Astrocyte (in vitro differentiated cells and primary cell): ENCODE measurements at regions not wholly inside any gene's neighbourhood (a gene's known extent, or its start where the extent isn't known, plus 50 kb on each side); places are given as distances from the start of the nearest gene placed in this dataset.

Experiments
- CTCF ChIP-seq: IDR thresholded peaks from 2 replicates; pipeline ENCODE4 v1.5.1; 2011; ENCODE audit warnings: low read depth, mild to moderate bottlenecking, inconsistent platforms, low read length, moderate library complexity; ENCODE audit not compliant: insufficient read depth
- EZH2 ChIP-seq: IDR thresholded peaks from 2 replicates; pipeline ENCODE4 v1.6.1; 2012; ENCODE audit warnings: mild to moderate bottlenecking, low read length, inconsistent platforms; ENCODE audit not compliant: insufficient read depth

GRCh38 chr6:44008821-44009370, 118.4 kb downstream of the MRPL14 start:
- TF ChIP-seq CTCF (no peak), EZH2 (no peak)
